ENCODE measurements at regions not wholly inside any gene's neighbourhood (a gene's known extent, or its start where the extent isn't known, plus 50 kb on each side); places are given as distances from the start of the nearest gene placed in this dataset.

GRCh38 chr6:10259671-10260070 lies 155.2 kb downstream of the TFAP2A start:
- Histone ChIP-seq H3K36me3 (ENCODE audit: control insufficient read depth, insufficient read depth, low read length) (no peaks in the 10 kb centered on the region), H3K27me3 (ENCODE audit: control insufficient read depth, insufficient read depth, low read length) (no peaks in the 10 kb centered on the region), H3K4me1 (ENCODE audit: control insufficient read depth, insufficient read depth, low read length) (no peaks in the 10 kb centered on the region), H3K9me3 (ENCODE audit: control insufficient read depth, insufficient read depth, low read depth, low read length) (0 out of 2 replicates have a peak, but pooled peaks cover 6% of the 10 kb centered on the region), H3K4me3 (ENCODE audit: low read depth in 2 of 2, low read length in 2 of 2) (no peak overlapping the region), H3K27ac (ENCODE audit: low read length) (no peak overlapping the region)
- BruUV-seq (replicated peaks) = no TSS peak
- no peak for DNase-seq (ENCODE audit: low read depth, low spot score)
- intact Hi-C loops (cut with micrococcal nuclease; ENCODE audit: unreplicated experiment) = no loop called here
- in situ Hi-C loops (cut with HindIII; ENCODE audit: low pct_unique_long_range_greater_than_20kb, low sequenced_read_pairs) = no loop called here
- no peak for TF ChIP-seq TCF7L2 (IDR thresholded peaks at IDR 0.05; ENCODE audit: low read depth, low read length)
- no peak for TF ChIP-seq SIN3A (IDR thresholded peaks at IDR 0.05; ENCODE audit: borderline replicate concordance, insufficient read depth, low read depth, low read length)
- TF ChIP-seq, protein P1, sequence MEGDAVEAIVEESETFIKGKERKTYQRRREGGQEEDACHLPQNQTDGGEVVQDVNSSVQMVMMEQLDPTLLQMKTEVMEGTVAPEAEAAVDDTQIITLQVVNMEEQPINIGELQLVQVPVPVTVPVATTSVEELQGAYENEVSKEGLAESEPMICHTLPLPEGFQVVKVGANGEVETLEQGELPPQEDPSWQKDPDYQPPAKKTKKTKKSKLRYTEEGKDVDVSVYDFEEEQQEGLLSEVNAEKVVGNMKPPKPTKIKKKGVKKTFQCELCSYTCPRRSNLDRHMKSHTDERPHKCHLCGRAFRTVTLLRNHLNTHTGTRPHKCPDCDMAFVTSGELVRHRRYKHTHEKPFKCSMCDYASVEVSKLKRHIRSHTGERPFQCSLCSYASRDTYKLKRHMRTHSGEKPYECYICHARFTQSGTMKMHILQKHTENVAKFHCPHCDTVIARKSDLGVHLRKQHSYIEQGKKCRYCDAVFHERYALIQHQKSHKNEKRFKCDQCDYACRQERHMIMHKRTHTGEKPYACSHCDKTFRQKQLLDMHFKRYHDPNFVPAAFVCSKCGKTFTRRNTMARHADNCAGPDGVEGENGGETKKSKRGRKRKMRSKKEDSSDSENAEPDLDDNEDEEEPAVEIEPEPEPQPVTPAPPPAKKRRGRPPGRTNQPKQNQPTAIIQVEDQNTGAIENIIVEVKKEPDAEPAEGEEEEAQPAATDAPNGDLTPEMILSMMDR (IDR thresholded peaks at IDR 0.05) = no peak
- TF ChIP-seq REST (IDR thresholded peaks at IDR 0.05; ENCODE audit: insufficient read depth in 1 of 2, low read depth in 2 of 2, low read length in 1 of 2) = no peak
- no peak for TF ChIP-seq POLR2AphosphoS5 (IDR thresholded peaks at IDR 0.05; ENCODE audit: low read depth, low read length)
- CTCF ChIA-PET = no interaction called here
- ATAC-seq = no peak
- POLR2A ChIA-PET = no interaction called here

GRCh38 chr6:10258341-10258740 lies 156.5 kb downstream of the TFAP2A start:
- Histone ChIP-seq H3K36me3 (ENCODE audit: control insufficient read depth, insufficient read depth, low read length) (no peaks in the 10 kb centered on the region), H3K4me1 (ENCODE audit: control insufficient read depth, insufficient read depth, low read length) (no peaks in the 10 kb centered on the region), H3K4me3 (ENCODE audit: low read depth in 2 of 2, low read length in 2 of 2) (no peak overlapping the region), H3K27ac (ENCODE audit: low read length) (no peak overlapping the region), H3K27me3 (ENCODE audit: control insufficient read depth, insufficient read depth, low read length) (no peaks in the 10 kb centered on the region), H3K9me3 (ENCODE audit: control insufficient read depth, insufficient read depth, low read depth, low read length) (0 out of 2 replicates have a peak, but pooled peaks cover 6% of the 10 kb centered on the region)
- in situ Hi-C loops (cut with HindIII; ENCODE audit: low pct_unique_long_range_greater_than_20kb, low sequenced_read_pairs) = no loop called here
- intact Hi-C loops (cut with micrococcal nuclease; ENCODE audit: unreplicated experiment) = no loop called here
- ChIA-PET POLR2A (interaction anchor here (0.7 kb wide), 1 partner anchor 133 kb away, joined by 4 read pairs; no protein-coding TSS in a partner anchor), CTCF (no interaction called here)
- no peak for ATAC-seq
- TF ChIP-seq POLR2AphosphoS5 (IDR thresholded peaks at IDR 0.05; ENCODE audit: low read depth, low read length) = no peak
- BruUV-seq (replicated peaks) = no TSS peak
- no peak for DNase-seq (ENCODE audit: low read depth, low spot score)

- POLR2A ChIA-PET = interaction anchor here (0.6 kb wide), 1 partner anchor 59 kb away, joined by 3 read pairs; no protein-coding TSS in a partner anchor
- TF ChIP-seq, protein P1 (IDR thresholded peaks at IDR 0.05) = peak; percentile 63
- TF ChIP-seq TCF7L2 (IDR thresholded peaks at IDR 0.05; ENCODE audit: low read depth, low read length) (no peak), REST (IDR thresholded peaks at IDR 0.05; ENCODE audit: insufficient read depth in 1 of 2, low read depth in 2 of 2, low read length in 1 of 2) (no peak), SIN3A (IDR thresholded peaks at IDR 0.05; ENCODE audit: borderline replicate concordance, insufficient read depth, low read depth, low read length) (no peak), POLR2AphosphoS5 (IDR thresholded peaks at IDR 0.05; ENCODE audit: low read depth, low read length) (no peak)
- Histone ChIP-seq H3K4me1 (ENCODE audit: control insufficient read depth, insufficient read depth, low read length) (no peaks in the 10 kb centered on the region), H3K4me3 (ENCODE audit: low read depth in 2 of 2, low read length in 2 of 2) (no peak overlapping the region), H3K27me3 (ENCODE audit: control insufficient read depth, insufficient read depth, low read length) (no peaks in the 10 kb centered on the region), H3K9me3 (ENCODE audit: control insufficient read depth, insufficient read depth, low read depth, low read length) (0 out of 2 replicates have a peak, but pooled peaks cover 6% of the 10 kb centered on the region), H3K27ac (ENCODE audit: low read length) (no peak overlapping the region), H3K36me3 (ENCODE audit: control insufficient read depth, insufficient read depth, low read length) (no peaks in the 10 kb centered on the region)
- BruUV-seq (replicated peaks) = no TSS peak
- DNase-seq (ENCODE audit: low read depth, low spot score) = no peak
- CTCF ChIA-PET = no interaction called here
- in situ Hi-C loops (cut with HindIII; ENCODE audit: low pct_unique_long_range_greater_than_20kb, low sequenced_read_pairs) = no loop called here
- ATAC-seq = no peak
- intact Hi-C loops (cut with micrococcal nuclease; ENCODE audit: unreplicated experiment) = no loop called here
Observed at GRCh38 chr6:10256113-10256690, 158.7 kb downstream of the TFAP2A start.

Data from Panc1 (cell line).